DMS153 treated with DMSO at 0.1 percent for 48 hours (cell line): ENCODE measurements at regions not wholly inside any gene's neighbourhood (a gene's known extent, or its start where the extent isn't known, plus 50 kb on each side); places are given as distances from the start of the nearest gene placed in this dataset.

Source experiments
- DNase-seq: peaks from one replicate; lab custom pipeline; 2025; ENCODE audit not compliant: unreplicated experiment; lab: John Stamatoyannopoulos, UW

- no peak for DNase-seq
Observed at GRCh38 chr7:108947526-108947925, 377.9 kb downstream of the DNAJB9 start.

- DNase-seq = no peak
Observed at GRCh38 chr7:108972004-108972403, 402.3 kb downstream of the DNAJB9 start.

- no peak for DNase-seq
Observed at GRCh38 chr7:108973075-108973474, 403.4 kb downstream of the DNAJB9 start.

GRCh38 chr7:108974641-108975040 lies 405.0 kb downstream of the DNAJB9 start:
- no peak for DNase-seq

GRCh38 chr7:108985037-108985436 lies 415.4 kb downstream of the DNAJB9 start:
- no peak for DNase-seq

- no peak for DNase-seq
Observed at GRCh38 chr7:108989319-108989718, 419.6 kb downstream of the DNAJB9 start.

- no peak for DNase-seq
Observed at GRCh38 chr7:108997480-108997879, 427.8 kb downstream of the DNAJB9 start.

- no peak for DNase-seq
Observed at GRCh38 chr7:109003742-109004141, 434.1 kb downstream of the DNAJB9 start.

GRCh38 chr7:109009636-109010035 lies 440.0 kb downstream of the DNAJB9 start:
- DNase-seq = no peak

GRCh38 chr7:109020251-109020650 lies 450.6 kb downstream of the DNAJB9 start:
- DNase-seq = no peak

GRCh38 chr7:109021390-109021789 lies 451.7 kb downstream of the DNAJB9 start:
- DNase-seq = no peak

GRCh38 chr7:109029866-109030265 lies 460.2 kb downstream of the DNAJB9 start:
- DNase-seq = no peak

- DNase-seq = no peak
Observed at GRCh38 chr7:109044691-109045090, 475.0 kb downstream of the DNAJB9 start.

- no peak for DNase-seq
Observed at GRCh38 chr7:109049366-109049765, 479.7 kb downstream of the DNAJB9 start.

- DNase-seq = no peak
Observed at GRCh38 chr7:109059089-109059488, 489.4 kb downstream of the DNAJB9 start.

- no peak for DNase-seq
Observed at GRCh38 chr7:109062798-109063197, 493.1 kb downstream of the DNAJB9 start.

- no peak for DNase-seq
Observed at GRCh38 chr7:109073543-109073942, 503.9 kb downstream of the DNAJB9 start.

GRCh38 chr7:109076396-109076972 lies 506.8 kb downstream of the DNAJB9 start:
- no peak for DNase-seq

- no peak for DNase-seq
Observed at GRCh38 chr7:109091042-109091441, 521.4 kb downstream of the DNAJB9 start.

GRCh38 chr7:109092268-109092667 lies 522.6 kb downstream of the DNAJB9 start:
- DNase-seq = no peak

- no peak for DNase-seq
Observed at GRCh38 chr7:109101332-109101731, 531.7 kb downstream of the DNAJB9 start.

- DNase-seq = no peak
Observed at GRCh38 chr7:109109558-109109957, 539.9 kb downstream of the DNAJB9 start.

- DNase-seq = no peak
Observed at GRCh38 chr7:109111086-109111485, 541.4 kb downstream of the DNAJB9 start.
